Brain microvascular endothelial cell (primary cell): ENCODE measurements at regions not wholly inside any gene's neighbourhood (a gene's known extent, or its start where the extent isn't known, plus 50 kb on each side); places are given as distances from the start of the nearest gene placed in this dataset.
A peak's percentile ranks its signal among the peaks of the same experiment; 100 is the strongest.

Experiments used
- DNase-seq: peaks from one replicate; pipeline ENCODE4 v3.0.0-alpha.2; 2020
- H3K27ac ChIP-seq: fragments of 250-450 bp; sonication (Bioruptor Pico); 2 replicates; pipeline ENCODE4 v1.5.1; 2020; ENCODE audit warnings: mild to moderate bottlenecking, moderate library complexity
- H3K27me3 ChIP-seq: fragments of 250-450 bp; sonication (Bioruptor Pico); replicated peaks from 2 replicates; pipeline ENCODE4 v1.5.1; 2020; ENCODE audit warnings: mild to moderate bottlenecking
- H3K36me3 ChIP-seq: fragments of 250-450 bp; sonication (Bioruptor Pico); replicated peaks from 2 replicates; pipeline ENCODE4 v1.5.1; 2020; ENCODE audit warnings: mild to moderate bottlenecking
- H3K4me3 ChIP-seq: 2 replicates; pipeline ENCODE4 v1.5.1; 2011; ENCODE audit warnings: low read depth, mild to moderate bottlenecking, control low read depth, low read length, moderate library complexity
- in situ Hi-C: cut with HindIII; loops from 2 replicates; pipeline ENCODE4 v1.10.0; 2017; ENCODE audit warnings: low sequenced_read_pairs, low pct_ligation_motif_present
- TF ChIP-seq, protein P1 (sequence below): IDR thresholded peaks from 2 replicates; pipeline ENCODE4 v1.5.1; 2011; ENCODE audit warnings: low read depth, mild to moderate bottlenecking, moderate library complexity, low read length, control low read depth, inconsistent platforms; ENCODE audit errors: missing control alignments

DNA sequence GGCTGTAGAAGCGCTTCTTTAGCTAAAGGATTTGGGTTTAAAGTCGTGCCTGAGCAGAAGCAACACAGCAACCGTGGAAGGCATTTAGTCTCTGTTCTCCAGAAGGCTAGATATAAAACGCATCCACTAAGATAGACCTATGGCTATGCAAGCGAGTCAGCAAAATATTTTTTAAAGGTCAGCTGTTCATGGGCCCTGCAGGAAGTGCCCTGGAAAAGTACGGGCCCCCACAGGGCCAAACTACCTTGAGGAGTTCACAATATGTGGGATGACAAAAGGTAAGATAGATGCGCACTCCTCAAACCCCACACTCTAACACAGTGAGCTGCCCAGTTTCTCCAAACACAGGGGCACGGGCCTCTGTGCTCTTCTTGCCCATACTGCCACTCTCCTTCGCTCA, 261.6 kb downstream of the VPS13C start:
- in situ Hi-C loops: no loop called here
- no peak for DNase-seq

DNA sequence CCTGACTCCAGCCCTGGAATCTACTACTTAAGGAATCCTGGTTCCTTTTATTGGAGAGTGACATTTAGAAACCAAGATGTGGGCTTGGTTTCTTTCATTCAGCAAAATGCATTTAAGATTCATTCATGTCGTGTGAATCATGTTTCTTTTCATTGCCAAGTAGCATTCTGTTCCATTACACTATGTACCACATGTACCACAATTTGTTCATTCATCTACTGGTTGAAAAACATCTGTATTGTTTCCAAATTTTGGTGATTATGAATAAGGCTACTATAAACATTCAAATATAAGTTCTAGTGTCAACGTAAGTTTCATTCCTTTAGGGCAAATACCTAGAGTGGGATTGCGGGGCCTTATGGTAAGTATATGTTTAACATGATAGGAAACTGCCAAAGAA, 264.2 kb downstream of the VPS13C start:
- in situ Hi-C loops: no loop called here

More for the DNA sequence above, 261.6 kb downstream of the VPS13C start:
- H3K36me3 ChIP-seq: no peaks in the 10 kb centered on the region
- TF ChIP-seq, protein P1, sequence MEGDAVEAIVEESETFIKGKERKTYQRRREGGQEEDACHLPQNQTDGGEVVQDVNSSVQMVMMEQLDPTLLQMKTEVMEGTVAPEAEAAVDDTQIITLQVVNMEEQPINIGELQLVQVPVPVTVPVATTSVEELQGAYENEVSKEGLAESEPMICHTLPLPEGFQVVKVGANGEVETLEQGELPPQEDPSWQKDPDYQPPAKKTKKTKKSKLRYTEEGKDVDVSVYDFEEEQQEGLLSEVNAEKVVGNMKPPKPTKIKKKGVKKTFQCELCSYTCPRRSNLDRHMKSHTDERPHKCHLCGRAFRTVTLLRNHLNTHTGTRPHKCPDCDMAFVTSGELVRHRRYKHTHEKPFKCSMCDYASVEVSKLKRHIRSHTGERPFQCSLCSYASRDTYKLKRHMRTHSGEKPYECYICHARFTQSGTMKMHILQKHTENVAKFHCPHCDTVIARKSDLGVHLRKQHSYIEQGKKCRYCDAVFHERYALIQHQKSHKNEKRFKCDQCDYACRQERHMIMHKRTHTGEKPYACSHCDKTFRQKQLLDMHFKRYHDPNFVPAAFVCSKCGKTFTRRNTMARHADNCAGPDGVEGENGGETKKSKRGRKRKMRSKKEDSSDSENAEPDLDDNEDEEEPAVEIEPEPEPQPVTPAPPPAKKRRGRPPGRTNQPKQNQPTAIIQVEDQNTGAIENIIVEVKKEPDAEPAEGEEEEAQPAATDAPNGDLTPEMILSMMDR: no peak
- no peaks in the 10 kb centered on the region for H3K27me3 ChIP-seq
- no peak overlapping the region for H3K27ac ChIP-seq
- no peak overlapping the region for H3K4me3 ChIP-seq

DNA sequence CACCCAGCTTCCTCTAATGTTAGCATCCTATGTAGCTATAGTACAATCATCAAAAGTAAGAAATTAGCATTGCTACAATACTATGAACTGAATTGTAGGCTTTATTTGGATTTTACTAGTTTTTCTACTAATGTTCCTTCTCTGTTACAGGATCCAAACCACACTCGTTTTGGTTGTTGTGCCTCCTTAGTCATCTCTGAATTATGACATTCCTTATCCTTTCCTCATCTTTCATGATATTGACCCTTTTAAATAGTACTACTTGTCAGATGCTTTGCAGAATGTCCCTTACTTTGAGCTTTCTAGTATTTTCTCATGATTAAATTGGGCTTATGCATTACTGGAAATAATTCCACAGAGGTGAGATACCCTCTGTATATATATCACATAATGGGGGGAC, 265.4 kb downstream of the VPS13C start:
- TF ChIP-seq, protein P1: no peak
- H3K4me3 ChIP-seq: no peak overlapping the region
- H3K36me3 ChIP-seq: no peaks in the 10 kb centered on the region
- H3K27me3 ChIP-seq: no peaks in the 10 kb centered on the region
- in situ Hi-C loops: no loop called here
- peak; percentile 4 for DNase-seq
- H3K27ac ChIP-seq: no peak overlapping the region

More for the DNA sequence above, 264.2 kb downstream of the VPS13C start:
- H3K4me3 ChIP-seq: no peak overlapping the region
- no peaks in the 10 kb centered on the region for H3K36me3 ChIP-seq
- H3K27ac ChIP-seq: no peak overlapping the region
- TF ChIP-seq, protein P1: no peak
- H3K27me3 ChIP-seq: no peaks in the 10 kb centered on the region
- DNase-seq: peak; percentile 1

DNA sequence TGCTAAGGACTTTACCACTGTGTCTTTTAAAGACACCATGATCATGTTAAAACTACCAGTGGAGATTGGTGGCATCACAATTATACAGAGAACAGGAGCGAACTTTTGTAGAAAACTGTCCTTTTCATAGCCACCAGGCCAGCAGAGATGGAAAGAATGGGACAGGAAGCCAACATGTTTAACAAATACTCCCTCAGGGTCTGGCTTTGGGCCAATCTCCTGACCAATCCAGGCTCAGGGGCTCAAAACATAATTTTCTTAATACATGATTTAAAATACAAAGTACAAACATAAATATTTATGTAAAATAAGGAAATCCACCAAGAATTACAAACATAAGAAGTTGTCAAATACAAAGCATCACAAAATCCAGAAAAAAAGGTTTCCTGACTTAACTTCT, 266.0 kb downstream of the VPS13C start:
- TF ChIP-seq, protein P1: no peak
- Histone ChIP-seq H3K36me3 (no peaks in the 10 kb centered on the region), H3K4me3 (no peak overlapping the region), H3K27ac (no peak overlapping the region), H3K27me3 (no peaks in the 10 kb centered on the region)
- peak; percentile 3 for DNase-seq
- in situ Hi-C loops: no loop called here

DNA sequence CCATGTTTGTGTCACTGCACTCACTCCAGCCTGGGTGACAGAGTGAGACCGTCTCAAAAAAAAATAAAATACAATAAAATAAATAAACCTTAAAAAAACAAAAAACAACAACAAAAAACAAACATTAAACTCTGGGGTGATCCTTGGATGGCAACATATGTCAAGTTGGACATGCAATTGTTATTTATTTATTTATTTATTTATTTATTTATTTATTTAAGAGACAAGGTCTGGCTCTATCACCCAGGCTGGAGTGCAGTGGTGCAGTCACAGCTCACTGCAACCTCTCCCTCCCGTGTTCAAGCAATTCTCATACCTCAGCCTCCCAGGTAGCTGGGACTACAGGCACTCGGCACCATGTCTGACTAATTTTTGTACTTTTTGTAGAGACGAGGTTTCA, 275.5 kb downstream of the VPS13C start:
- DNase-seq: no peak
- TF ChIP-seq, protein P1: no peak
- Histone ChIP-seq H3K36me3 (no peaks in the 10 kb centered on the region), H3K4me3 (no peak overlapping the region), H3K27ac (no peak overlapping the region), H3K27me3 (no peaks in the 10 kb centered on the region)
- in situ Hi-C loops: no loop called here

DNA sequence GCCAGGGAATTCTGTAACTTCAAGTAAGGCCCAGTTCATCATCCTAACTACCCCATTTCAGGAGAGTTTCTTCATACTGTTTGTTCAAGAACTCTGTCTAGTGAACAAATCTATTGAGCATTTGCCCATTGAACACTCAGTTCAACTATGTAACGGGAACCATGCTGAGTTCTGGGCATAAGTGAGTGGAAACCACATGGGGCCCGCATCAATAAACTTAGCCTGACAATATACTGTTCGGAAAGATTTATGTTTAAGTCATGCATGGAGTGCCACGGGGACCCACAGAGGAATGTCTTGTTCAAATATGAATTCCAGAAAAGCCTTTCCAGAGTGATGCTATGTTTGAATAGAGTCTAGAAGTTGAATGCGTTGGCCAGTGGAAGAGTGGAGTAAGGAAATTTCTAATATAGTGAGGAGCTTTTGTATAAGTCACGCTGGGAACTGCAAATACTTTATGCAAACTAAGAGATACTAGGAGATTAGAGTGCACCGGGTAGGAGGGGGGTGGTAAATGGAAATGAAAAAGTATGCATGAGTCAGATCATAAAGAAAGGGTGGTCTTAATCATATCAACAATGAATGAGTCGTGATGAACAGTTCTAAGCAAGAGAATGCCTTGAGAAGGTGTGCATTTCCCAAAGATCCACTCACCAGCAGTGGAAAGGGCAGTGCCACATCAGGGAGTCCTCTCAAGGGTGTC, 279.8 kb downstream of the VPS13C start:
- Histone ChIP-seq H3K27me3 (no peaks in the 10 kb centered on the region), H3K4me3 (no peak overlapping the region), H3K27ac (no peak overlapping the region), H3K36me3 (no peaks in the 10 kb centered on the region)
- no peak for DNase-seq
- in situ Hi-C loops: no loop called here
- TF ChIP-seq, protein P1: no peak
